ENCODE measurements at regions not wholly inside any gene's neighbourhood (a gene's known extent, or its start where the extent isn't known, plus 50 kb on each side); places are given as distances from the start of the nearest gene placed in this dataset.

GRCh38 chr16:73877150-73877549 is 419.5 kb upstream of the PSMD7 start:
- TF ChIP-seq, protein P1, sequence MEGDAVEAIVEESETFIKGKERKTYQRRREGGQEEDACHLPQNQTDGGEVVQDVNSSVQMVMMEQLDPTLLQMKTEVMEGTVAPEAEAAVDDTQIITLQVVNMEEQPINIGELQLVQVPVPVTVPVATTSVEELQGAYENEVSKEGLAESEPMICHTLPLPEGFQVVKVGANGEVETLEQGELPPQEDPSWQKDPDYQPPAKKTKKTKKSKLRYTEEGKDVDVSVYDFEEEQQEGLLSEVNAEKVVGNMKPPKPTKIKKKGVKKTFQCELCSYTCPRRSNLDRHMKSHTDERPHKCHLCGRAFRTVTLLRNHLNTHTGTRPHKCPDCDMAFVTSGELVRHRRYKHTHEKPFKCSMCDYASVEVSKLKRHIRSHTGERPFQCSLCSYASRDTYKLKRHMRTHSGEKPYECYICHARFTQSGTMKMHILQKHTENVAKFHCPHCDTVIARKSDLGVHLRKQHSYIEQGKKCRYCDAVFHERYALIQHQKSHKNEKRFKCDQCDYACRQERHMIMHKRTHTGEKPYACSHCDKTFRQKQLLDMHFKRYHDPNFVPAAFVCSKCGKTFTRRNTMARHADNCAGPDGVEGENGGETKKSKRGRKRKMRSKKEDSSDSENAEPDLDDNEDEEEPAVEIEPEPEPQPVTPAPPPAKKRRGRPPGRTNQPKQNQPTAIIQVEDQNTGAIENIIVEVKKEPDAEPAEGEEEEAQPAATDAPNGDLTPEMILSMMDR (IDR thresholded peaks at IDR 0.05), result no peak
- no peaks in the 10 kb centered on the region for H3K27me3 ChIP-seq
- no peak overlapping the region for H3K27ac ChIP-seq
- no peaks in the 10 kb centered on the region for H3K4me1 ChIP-seq (ENCODE audit: control insufficient read depth in 1 of 2, insufficient read depth in 1 of 2, low read depth in 1 of 2, low read length in 1 of 2)
- H3K9me3 ChIP-seq, result no peaks in the 10 kb centered on the region
- H3K36me3 ChIP-seq, result no peaks in the 10 kb centered on the region
- H3K4me3 ChIP-seq (ENCODE audit: low read depth in 1 of 2, low read length in 1 of 2), result no peak overlapping the region

DNA sequence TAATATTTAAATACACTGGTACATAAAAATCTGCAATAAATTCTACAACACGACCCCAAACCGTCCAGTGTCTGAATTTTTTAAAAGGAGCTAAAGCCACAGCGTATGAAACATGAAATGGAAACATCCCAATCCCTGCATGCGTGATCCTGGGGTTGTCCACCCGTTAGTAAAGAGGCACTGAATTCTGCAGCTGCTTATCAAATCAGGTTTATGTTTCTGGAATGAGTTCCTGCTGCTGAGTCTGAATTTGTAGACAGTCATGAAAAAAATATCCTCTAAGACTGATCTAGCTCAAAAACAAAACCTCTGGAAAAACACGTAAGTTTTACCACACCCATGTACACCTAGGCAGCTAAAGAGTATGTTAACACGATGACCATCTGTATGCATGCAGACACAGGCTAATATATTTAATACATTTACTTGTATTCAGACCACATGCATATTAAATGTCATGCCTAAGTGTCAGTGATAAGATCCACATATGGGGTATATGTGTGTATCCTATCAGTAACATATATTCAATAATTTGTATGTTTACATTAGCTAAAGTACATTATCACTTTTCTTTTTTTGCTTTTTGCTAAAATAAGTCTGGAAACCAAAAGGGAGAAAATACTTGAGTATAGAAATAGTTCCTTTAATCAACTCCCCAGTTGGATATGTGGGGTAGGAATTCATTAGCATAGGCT is 420.5 kb upstream of the PSMD7 start:
- no peaks in the 10 kb centered on the region for H3K36me3 ChIP-seq
- no peak overlapping the region for H3K4me3 ChIP-seq (ENCODE audit: low read depth in 1 of 2, low read length in 1 of 2)
- no peaks in the 10 kb centered on the region for H3K27me3 ChIP-seq
- H3K9me3 ChIP-seq, result no peaks in the 10 kb centered on the region
- TF ChIP-seq, protein P1 (IDR thresholded peaks at IDR 0.05), result no peak
- no peak overlapping the region for H3K27ac ChIP-seq
- no peaks in the 10 kb centered on the region for H3K4me1 ChIP-seq (ENCODE audit: control insufficient read depth in 1 of 2, insufficient read depth in 1 of 2, low read depth in 1 of 2, low read length in 1 of 2)

GRCh38 chr16:73874324-73874723 is 422.3 kb upstream of the PSMD7 start:
- no peaks in the 10 kb centered on the region for H3K9me3 ChIP-seq
- no peak overlapping the region for H3K4me3 ChIP-seq (ENCODE audit: low read depth in 1 of 2, low read length in 1 of 2)
- TF ChIP-seq, protein P1 (IDR thresholded peaks at IDR 0.05), result no peak
- no peaks in the 10 kb centered on the region for H3K27me3 ChIP-seq
- H3K4me1 ChIP-seq (ENCODE audit: control insufficient read depth in 1 of 2, insufficient read depth in 1 of 2, low read depth in 1 of 2, low read length in 1 of 2), result no peaks in the 10 kb centered on the region
- no peaks in the 10 kb centered on the region for H3K36me3 ChIP-seq
- H3K27ac ChIP-seq, result no peak overlapping the region

DNA sequence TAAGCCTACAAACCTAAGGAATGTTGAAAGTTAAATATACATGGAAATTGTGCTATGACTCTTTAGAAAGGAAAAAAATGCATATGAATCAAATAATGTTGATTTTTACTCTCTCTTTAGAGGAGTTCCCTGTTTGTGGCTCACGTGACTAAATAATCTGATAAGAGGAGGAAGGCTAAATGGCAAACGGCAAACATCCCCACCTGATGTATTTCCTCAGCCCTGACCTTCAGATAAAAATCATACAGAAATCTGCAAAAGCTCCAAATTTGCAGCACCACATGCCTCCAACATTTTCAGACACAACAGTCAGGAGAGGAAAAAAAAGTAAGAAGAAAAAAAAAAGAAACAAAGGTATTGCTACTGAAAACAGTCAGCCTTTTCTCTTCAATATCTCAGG is 423.0 kb upstream of the PSMD7 start:
- no peak overlapping the region for H3K27ac ChIP-seq
- no peaks in the 10 kb centered on the region for H3K27me3 ChIP-seq
- H3K4me1 ChIP-seq (ENCODE audit: control insufficient read depth in 1 of 2, insufficient read depth in 1 of 2, low read depth in 1 of 2, low read length in 1 of 2), result no peaks in the 10 kb centered on the region
- TF ChIP-seq, protein P1 (IDR thresholded peaks at IDR 0.05), result no peak
- H3K36me3 ChIP-seq, result no peaks in the 10 kb centered on the region
- no peaks in the 10 kb centered on the region for H3K9me3 ChIP-seq
- no peak overlapping the region for H3K4me3 ChIP-seq (ENCODE audit: low read depth in 1 of 2, low read length in 1 of 2)

GRCh38 chr16:73872856-73873255 is 423.8 kb upstream of the PSMD7 start:
- Histone ChIP-seq H3K9me3 (no peaks in the 10 kb centered on the region), H3K4me1 (ENCODE audit: control insufficient read depth in 1 of 2, insufficient read depth in 1 of 2, low read depth in 1 of 2, low read length in 1 of 2) (no peaks in the 10 kb centered on the region), H3K36me3 (no peaks in the 10 kb centered on the region), H3K27me3 (no peaks in the 10 kb centered on the region), H3K4me3 (ENCODE audit: low read depth in 1 of 2, low read length in 1 of 2) (no peak overlapping the region), H3K27ac (no peak overlapping the region)
- TF ChIP-seq, protein P1 (IDR thresholded peaks at IDR 0.05), result no peak

All from neutrophil (primary cell).